GM19023 (cell line): ENCODE measurements at regions not wholly inside any gene's neighbourhood (a gene's known extent, or its start where the extent isn't known, plus 50 kb on each side); places are given as distances from the start of the nearest gene placed in this dataset.
"Not testable (repeated sequence)": the region's sequence is repeated elsewhere in the genome, so short reads cannot be mapped to it uniquely, and the experiment has no call there.

Experiments used
- ATAC-seq: cut with Tn5 transposase; IDR thresholded peaks from one replicate; pipeline ENCODE4 v1.9.1; 2021; ENCODE audit warnings: mild to moderate bottlenecking, moderate library complexity; ENCODE audit not compliant: unreplicated experiment

DNA sequence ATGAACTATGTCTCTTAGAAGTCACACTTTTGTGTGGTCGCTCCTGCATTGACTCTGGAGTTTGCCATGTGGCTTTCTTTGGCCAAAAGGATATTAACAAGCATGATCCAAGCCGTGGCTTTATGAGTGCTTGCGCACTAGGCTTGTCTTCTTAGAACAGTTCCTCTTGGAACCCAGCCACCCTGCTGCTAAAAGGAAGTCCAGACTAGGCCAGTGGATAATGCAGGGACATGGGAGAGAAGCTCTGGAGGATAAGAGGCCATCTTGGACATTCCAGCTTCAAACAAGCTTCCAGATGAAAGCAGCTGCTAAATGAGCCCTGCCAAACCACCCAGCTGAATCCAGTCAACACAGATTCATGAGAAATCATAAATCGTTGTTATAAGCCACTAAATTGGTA lies 346.4 kb downstream of the CDC5L start:
- ATAC-seq, result no peak

DNA sequence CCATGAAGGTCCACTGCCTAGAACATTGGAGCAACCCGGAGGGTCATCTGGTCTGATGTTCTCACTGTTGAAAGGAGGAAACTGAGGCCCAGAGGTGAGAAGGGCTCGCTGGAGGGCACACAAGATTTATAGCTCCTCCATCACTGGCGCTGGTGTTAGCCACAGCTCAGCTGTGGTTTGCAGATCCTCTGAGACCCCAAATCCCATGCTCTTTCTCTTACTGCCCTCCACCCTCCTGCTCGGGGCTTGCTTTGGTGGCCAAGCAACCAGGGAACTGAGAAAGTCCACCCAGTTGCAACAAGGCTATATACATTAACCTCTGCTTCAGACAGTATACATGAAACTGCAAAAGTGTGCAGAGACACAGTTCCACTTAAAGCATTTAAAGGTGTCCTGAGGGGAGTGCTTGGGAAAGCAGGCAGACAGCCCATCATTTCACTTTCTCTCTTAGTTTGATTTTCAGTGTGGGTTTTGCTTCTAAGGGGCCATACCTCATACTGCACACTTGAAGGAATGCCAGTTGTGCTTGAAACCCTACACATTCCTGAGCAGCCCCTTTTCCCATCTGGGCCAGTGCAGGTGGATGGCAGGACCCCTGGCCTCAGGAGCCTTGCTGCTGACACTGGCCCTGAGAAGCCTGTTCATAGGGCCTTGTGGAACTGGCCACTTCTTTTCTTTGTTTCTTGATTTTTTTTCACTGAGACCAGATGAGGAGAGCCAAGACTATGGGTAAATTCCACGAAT lies 347.6 kb downstream of the CDC5L start:
- ATAC-seq, result peak; percentile 38

DNA sequence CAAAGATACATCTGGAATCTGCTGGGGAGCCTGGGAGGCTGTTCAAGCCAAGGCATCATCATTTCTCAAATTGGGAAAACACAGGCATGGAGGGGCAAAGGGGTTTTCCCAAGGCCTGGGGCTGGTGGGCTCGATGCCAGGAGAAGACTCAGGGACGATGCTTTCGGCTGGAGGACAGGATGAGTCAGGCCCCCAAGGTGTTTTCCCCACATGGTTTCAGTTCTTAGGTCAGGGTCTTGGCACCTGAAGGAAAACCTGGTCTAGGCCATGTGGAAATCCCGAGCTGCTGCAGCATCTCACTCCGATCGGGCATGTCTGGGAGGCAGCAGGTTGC lies 348.1 kb downstream of the CDC5L start:
- ATAC-seq, result peak; percentile 55

DNA sequence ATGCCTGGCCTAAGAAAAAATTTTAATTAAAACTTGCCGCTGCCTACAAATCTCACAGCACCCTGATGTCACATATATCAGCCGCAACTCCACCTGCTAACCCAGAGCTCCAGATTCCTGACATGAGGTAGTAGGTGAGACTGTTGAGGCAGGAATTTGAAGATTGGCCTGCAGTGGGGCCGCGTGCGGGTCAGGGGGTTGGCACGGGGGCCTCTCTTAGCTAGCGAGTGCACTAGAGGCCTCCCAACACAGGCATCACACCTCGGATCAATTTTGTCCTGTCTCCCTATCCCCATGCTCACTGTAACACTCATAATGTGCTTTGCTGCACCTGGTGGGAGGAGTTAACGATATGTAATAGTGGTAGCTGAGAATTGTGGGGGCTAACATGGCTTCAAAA lies 349.8 kb downstream of the CDC5L start:
- ATAC-seq, result no peak

DNA sequence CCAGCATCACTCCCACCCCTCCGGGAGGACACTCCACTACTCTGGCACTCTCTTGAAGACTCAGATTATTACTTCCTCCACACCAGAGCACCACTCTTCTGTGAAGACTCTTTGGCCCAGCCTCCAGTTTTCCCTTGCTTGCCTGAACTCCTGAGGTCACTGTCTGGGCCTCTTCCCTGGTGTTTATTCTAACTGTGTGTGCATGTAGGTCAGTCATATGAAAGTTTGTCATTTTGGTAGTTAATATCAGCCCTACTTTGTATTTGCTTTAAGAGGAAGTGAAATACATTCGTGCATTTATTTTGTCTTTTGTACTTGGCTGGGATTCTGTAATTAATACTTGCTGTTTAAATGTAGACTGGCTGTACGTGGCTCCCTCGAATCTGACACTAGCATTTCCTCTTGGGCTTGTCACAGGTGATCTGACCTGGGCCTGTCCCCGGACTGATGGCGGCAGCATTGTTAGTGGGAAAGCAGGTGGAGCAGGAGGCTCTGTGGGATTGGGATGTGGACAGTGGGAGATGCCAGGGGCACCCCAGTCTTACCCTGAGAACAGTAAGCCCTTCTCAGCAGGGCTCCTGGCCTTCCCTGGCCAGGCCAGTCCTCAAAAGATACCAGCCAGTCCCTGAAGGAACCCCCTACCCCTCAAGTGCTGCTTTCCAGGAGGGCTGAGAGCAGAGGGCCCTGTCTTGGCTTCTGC lies 350.5 kb downstream of the CDC5L start:
- no peak for ATAC-seq

DNA sequence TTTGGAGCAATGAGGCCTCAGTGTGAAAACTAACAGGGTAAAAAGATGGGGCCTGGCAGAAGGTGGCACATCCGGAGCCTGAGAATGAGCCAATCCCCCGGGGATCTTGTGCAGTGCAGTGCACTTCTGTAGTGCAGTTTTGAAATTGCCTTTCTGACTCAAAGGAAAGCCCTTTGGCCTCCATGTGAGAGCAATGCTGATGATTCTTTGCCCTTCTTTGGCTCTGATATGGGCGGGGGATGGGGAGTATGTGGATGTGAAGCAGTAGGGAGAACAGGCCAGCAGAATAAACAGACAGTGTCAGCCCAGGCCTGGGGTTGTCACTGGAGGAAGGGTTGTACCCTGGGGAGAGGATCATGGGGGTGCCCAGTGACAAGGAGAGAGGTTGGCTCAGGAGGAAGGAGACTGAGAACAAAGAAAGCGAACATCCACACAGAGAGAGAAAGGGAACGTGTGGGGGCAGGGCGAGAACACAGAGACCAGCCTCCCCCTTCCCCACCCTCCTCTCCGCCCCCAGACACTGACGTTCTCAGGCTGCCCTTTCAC lies 351.2 kb downstream of the CDC5L start:
- ATAC-seq, result no peak

DNA sequence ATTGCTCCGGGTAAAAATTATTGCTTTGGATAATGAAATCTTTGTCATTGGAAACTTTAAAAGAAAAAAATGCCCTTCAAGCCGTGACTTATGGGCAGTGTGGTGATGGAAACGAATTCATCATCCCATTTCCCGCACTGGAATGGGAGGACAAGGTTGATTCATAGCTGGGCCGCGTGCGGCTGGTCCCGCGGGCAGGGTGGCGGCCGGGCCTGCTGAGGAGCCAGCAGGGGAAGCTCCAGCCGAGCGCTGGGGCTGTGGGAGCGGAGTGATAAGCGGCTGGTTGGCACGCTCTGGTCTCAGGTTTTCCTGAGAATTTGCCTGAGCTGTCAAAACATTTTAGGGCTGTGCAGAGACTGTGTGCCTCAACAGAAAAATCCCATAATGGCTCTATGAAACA lies 351.7 kb downstream of the CDC5L start:
- no peak for ATAC-seq

DNA sequence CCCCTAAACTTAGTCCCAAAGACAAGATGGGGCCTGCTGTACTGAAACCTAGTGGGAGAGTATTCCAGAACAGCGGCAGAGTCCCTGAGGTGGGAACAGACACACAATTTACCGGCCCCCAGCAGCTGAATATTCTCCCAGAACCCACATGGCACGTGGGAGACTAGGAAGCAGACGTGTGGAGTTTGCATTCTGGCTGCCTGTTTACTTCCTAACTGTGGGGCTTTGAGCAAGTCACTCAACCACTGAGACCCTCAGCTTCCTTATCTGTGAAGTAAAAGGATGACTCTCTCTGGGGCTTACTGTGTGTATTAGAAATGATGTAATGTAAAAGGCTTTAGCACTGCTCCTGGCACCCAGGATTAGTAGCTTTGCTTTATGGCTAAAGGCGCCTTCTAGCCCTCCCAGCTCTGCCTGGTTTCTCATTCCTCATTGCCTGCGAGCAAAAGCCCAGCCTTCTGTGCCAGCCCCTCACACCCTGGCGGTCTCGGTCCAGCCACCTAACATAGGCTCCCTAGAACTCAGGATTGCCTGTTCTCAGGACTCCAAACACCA lies 353.1 kb downstream of the CDC5L start:
- no peak for ATAC-seq

DNA sequence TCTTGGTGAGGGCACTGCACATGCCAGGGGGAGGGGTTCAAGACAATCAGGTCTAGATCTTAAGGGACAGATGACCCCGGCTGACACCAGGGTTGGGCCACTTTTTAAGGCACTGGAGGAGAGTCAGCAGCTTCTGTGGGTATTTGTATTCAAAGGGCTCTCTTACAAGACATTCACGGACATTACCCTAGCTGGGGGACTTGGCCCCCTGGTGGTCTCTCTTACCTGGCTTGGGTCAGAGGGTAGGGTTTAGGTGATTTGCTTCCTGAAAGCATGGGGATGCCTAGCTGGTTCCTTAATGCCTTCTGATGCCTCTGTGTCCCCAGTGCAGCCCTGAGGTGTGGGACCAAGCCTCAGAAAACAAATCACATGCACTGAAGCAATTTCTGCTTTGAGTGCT lies 354.7 kb downstream of the CDC5L start:
- ATAC-seq, result no peak

DNA sequence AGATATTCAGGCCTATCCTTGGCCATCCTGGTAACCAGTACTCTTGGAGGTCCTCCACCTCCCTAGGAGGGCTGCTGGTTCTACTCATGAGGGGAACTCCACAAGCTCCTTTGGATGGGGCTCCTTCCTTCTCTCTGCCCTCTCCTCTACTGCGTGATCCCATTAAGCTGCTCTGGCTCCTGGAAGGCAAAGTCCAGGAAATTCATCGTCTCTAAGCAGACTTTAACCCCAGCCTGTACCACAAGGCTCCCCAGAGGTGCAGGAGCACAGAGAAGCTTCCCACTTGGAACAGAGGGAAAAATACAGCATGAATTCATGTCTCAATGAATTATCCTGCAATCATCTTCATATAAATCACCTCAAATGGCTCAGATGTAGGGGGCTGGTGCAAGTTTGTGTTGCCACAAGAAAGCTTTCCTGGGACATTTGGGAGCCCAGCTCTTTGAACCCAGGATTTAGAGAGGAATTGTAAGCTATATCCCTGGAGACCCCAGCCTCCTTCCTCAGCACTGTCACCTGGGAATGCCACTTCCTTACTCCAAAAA lies 355.4 kb downstream of the CDC5L start:
- ATAC-seq, result no peak

DNA sequence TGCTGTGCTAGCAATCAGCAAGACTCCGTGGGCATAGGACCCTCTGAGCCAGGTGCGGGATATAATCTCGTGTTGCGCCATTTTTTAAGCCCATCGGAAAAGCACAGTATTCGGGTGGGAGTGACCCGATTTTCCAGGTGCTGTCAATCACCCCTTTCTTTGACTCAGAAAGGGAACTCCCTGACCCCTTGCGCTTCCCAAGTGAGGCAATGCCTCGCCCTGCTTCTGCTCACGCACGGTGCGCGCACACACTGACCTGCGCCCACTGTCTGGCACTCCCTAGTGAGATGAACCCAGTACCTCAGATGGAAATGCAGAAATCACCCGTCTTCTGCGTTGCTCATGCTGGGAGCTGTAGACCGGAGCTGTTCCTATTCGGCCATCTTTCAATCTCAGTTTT lies 372.6 kb downstream of the CDC5L start:
- ATAC-seq, result not testable (repeated sequence)

DNA sequence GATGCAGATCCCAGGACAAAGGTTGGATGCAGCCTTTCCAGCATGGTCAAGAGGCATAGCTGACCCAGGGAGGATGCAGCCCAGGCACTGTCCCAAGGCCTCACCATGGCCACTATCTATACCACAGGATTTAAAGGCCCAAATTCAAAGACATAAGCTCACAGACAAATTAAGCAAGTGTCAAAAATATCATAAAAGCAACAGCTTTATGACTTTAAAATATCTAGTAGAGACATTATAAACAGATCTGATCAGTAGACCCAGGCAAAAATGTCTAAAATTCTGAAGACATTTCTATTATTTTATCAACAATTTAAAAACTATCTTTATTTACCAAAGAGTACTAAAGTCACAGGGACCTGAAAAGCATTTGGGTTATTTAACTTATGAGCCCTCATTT lies 373.5 kb downstream of the CDC5L start:
- ATAC-seq, result no peak

DNA sequence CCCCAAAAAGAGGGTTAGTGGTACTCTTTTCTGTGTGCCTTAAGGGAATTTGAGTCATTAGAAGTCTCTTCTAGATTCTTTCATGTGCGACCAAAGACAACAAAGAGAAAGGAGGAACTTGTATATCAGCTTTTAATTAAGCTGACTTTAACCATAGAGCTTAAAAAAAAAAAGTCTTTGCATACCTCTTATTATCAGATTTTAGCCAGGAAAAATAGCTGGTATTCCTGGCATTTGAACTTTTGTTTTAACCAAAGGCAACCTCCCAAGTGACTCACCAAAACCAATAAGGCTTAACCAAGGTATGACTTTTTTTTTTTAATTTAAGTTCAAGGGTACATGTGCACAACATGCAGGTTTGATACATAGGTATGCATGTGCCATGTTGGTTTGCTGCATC lies 375.0 kb downstream of the CDC5L start:
- ATAC-seq, result no peak

DNA sequence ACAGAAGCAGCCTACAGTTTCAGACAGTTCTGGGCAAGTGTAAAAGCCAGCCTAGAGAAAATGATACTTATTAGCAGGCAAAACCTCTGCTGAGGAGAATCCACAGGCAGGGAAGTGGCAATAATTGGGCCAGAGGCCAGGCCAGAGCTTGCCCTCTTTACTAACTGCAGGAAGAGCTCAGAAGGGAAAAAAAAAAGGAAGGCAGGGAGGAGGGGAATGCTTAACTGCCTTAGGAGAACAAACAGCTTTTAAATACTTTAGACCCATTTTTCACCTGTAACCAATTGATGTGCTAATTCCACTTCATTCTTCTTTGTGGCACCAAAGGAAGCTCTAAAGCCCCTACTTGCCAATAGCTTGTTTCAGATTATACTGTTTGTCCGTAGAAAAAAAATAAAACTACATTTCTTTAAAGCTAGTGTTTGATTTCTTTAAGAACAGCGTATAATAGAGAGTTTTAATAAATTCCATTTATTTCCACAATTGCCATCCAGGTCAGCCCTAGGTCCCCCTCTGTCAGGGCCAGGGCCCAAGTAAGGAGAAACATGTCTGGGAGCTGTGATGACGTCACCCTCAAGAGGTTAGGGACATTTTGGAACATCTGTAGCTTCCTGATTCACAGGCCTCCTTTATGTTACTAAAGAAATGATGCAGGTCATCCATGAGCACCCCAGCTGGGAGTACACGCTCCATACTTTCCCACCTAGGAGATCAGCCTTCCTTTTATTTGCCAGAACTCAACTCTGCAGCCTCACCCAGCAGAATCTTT lies 384.3 kb downstream of the CDC5L start:
- ATAC-seq, result no peak

DNA sequence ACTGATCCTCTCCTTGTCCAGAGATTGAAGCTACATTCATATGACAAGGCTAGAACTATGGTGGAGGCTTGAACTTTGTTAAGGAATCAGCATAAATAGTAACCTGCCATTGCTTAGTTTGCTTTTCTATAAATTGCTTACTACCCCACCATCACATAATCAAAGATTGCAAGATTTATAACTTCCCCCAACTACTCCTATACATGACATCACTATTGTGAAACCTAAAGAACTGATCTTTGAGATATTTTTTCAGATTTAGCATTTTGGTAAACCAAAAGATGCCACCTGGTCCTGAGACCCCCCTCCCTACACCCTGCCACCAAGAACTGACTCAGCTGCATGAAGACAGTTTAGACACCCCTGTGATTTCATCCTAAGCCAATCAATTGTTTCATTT lies 385.3 kb downstream of the CDC5L start:
- no peak for ATAC-seq

DNA sequence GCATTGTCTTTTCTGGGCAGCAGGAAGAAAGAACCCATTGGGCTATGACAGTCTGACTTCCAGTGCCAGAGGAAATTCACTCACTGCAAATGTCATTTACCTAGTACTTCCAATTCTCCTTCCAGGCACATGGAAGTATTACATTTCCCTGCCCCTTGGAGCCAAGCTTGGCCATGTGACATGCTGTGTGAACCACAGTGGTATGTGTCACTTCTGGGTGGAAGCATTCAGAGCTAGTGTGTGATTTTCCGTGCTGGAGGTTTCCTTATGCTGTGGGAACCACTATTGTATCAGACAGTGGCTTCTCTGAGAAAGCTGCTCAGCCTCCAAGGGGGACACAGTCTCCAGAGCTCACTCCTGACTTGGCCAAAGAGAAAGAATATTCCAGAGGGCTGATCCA lies 387.6 kb downstream of the CDC5L start:
- ATAC-seq, result no peak

DNA sequence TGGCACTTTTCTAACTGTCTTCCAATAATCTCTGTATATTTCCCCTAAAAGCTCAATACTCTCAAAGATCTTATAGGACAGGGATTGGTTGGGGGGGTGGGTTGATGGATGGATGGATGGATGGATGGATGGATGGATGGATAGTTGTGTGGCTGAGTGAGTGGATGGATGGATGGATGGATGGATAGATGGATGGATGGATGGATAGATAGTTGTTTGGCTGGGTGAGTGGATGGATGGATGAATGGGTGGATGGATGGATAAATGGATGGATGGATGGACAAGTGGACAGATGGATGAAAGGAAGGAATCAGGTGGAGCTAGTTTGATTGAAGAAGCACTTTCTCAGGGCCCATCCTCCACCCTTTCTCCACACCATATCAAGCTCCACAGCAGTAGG lies 388.8 kb downstream of the CDC5L start:
- ATAC-seq, result no peak

DNA sequence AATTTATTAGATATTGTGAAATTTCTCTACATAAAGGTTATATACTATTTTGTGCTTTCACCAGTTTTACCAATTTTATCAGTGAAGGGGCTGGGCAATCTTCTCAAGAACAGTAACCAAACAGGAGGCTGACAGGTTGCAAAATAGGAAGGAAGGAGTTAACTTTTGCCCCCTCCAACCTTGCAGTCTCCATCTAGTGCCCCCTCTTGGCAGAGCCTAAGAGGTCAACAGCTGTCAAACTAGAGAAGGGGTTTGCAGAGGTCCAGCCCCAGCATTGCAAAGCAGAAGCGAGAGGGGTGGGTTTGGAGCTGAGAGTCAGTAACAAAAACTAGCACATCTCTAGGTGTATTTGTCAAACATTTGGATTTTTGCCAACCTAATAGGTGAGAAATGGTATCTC lies 391.0 kb downstream of the CDC5L start:
- ATAC-seq, result no peak
